ENCODE measurements at regions not wholly inside any gene's neighbourhood (a gene's known extent, or its start where the extent isn't known, plus 50 kb on each side); places are given as distances from the start of the nearest gene placed in this dataset.

DNA sequence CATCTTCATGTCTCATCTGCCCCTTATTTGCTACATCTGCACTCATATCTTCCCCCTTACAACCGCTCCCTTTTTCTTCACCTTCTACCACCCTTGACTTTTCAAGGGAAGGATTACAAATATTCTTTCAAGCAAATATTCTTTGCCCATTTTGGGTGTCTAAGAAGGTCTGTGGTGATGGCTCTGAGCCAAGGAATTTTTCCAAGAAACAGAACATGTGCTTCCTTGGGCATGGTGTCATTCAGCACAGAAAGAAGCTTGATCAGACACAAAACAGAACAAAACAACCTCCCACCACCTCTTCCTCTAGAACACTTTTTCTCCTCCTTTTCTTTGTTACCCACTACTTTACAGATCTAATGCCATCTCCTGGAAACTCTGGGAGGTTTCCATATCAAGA, 313.7 kb downstream of the SATB2 start:
- intact Hi-C loops (cut with DNase I), result no loop called here
- peak; percentile 55 for ATAC-seq
- no peak for DNase-seq (ENCODE audit: low spot score)

DNA sequence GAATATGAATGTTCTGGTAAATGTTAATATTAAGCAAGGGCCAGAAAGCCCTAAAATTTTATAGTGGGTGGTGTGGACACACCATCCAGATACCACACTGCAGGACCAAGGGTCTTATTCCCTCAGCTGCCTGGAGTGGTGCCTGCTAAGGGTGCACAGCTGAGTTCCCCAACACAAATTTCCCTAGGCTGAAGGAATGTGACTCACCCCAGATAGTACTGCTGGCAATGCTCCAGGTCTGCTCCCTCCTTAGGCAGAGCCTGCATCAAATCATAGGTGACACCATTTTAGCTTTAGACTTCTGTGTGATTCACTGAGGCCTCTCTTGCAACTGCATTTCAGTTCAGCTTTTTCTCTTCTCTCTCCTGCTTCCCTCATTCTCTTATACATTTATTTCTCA, 321.1 kb downstream of the SATB2 start:
- intact Hi-C loops (cut with DNase I), result no loop called here
- ATAC-seq (no peak), DNase-seq (ENCODE audit: low spot score) (no peak)

DNA sequence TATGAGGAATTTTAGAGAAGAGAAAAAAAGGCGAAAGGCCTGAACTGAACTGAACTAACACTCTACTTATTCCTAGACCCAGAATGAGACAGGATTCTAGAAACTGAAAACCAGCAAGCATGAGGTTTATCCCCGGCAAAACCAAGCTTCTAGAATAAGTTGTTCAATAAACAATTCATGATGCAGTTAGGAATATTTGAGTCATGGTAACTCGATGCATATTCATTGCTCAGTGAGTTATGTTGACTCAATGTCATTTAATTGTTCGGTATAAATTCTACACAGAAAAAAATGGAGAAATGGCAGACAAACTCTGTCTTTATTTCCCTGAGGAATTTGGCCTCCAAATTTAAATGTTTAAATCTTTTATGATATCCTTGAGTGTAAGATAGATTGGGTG, 321.5 kb downstream of the SATB2 start:
- ATAC-seq, result no peak
- DNase-seq (ENCODE audit: low spot score), result no peak
- intact Hi-C loops (cut with DNase I), result no loop called here

DNA sequence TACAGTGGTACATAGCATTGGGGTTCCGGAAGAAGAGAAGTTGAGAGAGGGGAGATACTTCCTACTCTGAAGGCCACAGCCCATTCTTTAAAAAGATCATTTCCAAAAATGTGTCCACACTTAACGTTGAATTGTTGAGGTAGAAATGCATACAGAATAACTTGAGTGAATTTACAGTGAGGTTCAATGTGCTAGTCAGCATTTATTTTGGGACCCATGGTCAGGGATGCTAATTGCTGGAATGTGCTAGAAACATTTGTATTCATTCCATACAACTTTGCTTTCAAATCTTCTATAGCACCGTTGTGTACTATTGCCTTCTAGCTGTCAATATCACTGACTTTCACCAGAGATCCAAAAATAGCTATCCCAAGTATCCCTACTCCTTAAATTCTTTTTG, 325.9 kb downstream of the SATB2 start:
- no peak for DNase-seq (ENCODE audit: low spot score)
- ATAC-seq, result no peak
- intact Hi-C loops (cut with DNase I), result no loop called here

DNA sequence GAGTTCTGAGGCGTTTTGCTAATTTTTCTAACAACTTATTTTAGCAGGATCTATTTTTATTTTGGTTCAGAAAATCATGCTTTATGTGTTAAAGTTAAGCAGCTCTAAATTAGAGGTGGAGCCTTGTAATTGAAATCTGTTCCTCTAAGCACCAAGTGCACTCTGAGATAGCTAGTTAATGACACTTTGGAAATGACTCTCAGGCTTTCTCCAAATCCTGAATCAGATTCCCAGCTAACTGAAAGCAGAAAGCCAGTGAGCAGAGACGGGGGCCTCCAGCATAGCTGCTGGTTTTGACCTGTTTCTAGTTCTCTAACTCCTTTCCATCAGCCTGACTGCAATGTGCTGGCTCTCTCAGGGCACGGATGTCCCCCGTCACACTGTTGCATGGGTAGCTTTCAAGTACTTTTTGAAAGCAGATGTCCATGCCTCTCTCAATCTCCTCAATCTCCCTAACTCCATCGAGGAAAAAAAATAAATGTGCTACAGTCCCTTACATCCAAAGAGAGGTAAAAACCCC, 326.5 kb downstream of the SATB2 start:
- DNase-seq (ENCODE audit: low spot score) (no peak), ATAC-seq (no peak)
- intact Hi-C loops (cut with DNase I), result no loop called here

DNA sequence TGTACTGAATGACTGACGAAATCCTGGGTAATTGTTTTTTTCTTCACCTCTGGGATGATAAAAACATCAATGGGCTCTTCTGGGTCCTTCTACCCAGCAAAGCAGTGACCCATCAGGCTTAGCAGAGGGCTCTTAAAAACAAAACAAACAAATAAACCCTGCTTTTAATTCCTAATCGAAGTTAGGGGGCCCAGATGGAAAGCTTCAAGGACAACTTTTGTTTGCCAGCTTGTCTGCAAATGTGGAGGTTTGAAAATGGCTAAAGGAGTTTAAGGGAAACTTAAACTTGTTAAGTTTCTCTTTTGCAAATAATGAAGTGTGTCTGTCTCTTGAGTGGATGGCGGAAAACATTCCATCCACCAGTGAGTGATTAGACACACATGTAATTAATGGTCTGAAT, 327.2 kb downstream of the SATB2 start:
- DNase-seq (ENCODE audit: low spot score) (no peak), ATAC-seq (no peak)
- intact Hi-C loops (cut with DNase I), result no loop called here

DNA sequence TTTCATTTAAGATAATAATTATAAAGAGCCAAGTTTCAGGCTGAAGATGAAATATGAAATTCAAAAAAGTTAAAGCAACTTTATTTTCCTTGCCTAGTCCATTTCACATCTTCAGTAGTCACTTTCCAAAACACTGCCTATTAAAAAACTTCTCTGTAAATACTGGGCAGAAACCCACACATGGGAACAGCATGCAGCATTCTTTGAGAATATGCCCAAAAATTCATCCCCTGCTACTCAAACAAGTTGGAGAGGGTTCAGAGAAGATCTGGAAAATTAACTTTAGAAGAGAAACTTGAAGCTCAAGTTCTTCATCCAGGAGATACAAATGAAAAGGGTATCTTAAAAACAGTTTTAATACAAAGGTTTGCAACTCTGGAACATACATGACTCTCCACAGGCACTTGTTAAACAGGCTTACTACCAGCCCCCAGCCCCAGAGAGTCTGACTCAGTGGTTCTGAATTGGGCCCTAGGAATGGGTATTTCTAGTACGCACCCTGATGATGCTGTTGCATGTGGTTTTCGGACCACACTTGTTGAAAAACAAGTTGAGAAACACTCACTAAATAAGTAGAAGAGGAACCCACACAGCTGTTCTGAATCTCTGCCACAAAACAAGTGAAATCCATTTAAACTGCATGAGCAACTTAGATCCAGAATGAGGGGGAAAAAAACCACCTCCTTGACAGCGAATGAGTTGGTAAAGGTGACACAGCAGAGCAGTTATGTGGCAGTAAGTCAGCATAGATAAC, 329.1 kb downstream of the SATB2 start:
- DNase-seq (ENCODE audit: low spot score) (no peak), ATAC-seq (no peak)
- intact Hi-C loops (cut with DNase I), result no loop called here

DNA sequence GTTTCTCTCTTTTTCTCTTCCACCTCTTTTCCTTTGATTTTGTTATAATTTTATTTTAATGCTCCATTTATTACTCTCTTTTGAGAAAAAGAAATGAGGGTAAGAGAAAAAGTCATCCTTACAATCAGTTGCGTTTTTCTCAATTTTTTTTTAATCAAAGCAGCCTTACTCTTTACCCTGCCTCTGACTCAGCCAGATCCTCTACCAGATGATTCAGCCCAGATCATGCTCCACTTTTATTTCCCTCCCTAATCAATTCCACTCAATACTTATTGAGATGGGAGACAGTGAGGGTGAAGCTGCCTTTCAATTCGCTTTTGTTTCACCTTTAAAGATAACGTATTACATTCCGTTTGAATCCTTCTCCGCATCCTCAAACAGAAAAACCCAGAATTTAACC, 337.9 kb downstream of the SATB2 start:
- DNase-seq (ENCODE audit: low spot score), result no peak
- intact Hi-C loops (cut with DNase I), result no loop called here
- ATAC-seq, result no peak

DNA sequence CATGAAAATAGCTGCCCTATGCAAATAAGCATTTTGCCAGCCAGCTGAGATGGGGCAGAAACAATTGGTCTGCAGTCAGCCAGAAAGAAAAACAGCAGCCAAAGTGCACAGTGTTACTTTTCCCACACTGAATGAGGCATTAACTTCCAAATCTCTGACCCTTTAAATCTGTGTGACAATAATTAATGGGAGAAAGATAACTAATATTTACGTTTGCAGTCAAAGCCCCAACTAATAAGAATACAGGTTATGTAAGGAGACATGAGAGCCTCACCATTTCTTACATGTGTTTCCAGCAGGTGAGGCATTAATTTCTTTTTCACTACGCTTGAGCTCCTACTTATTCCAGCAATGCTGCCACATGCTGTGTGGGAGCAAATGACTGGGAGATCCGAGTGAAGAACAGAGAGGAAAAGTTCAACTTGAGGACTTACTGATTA, 339.0 kb downstream of the SATB2 start:
- DNase-seq (ENCODE audit: low spot score) (no peak), ATAC-seq (no peak)
- intact Hi-C loops (cut with DNase I), result no loop called here

DNA sequence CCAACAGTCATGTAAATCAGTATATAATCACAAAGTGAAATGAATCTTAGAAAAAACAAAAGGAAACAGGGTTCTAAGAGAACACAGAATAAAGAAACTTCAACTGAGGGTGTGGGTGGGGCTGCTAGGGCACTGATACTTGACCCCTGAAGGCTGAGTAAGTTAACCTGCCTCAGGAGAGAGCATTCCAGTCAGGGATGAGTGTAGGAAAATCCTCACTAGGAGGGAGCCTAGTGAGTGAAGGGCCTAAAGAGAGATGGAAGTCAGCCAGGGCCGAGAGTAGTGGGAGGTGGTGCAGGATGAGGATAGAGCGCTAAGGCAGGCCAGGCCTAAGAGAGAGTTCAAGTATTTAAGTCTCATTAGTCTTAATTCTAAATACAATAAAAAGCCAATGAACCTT, 342.6 kb downstream of the SATB2 start:
- DNase-seq (ENCODE audit: low spot score), result no peak
- intact Hi-C loops (cut with DNase I), result no loop called here
- ATAC-seq, result no peak

DNA sequence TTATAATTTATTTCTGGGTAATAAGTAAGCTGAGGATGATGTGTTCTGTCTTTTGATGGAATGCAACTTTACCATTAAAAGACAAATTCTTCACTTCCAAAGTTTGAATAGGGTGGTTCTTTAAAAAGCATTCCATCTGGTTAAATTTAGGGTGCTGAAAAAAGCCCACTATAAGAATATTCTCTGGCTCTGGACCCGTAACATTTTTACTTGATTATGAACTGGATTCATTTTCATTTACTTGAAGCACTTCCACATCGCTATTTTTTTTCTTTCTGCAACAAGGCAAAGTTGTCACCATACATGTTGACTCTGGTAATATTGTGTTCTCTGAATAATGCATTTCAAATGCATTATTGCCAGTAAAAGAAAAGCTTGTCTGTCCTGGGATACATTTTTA, 344.6 kb downstream of the SATB2 start:
- ATAC-seq, result no peak
- no peak for DNase-seq (ENCODE audit: low spot score)
- intact Hi-C loops (cut with DNase I), result no loop called here

DNA sequence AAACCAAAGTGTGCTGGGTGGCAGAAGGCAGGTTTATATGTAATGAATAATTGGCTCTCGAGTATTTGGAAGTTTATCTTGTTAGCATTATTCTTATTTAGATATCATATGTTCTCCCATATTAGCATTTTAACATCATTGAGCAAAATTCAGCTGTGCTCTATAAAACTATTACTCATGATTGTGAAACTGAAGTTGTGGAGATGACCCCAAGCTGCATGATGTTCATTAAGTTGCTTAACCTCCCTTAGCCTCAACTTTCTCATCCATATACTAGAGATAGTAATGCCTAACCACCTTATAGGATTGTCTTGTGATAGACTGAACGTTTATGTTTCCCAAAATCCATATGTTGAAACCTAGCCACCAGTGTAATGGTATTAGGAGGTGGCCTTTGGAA, 346.3 kb downstream of the SATB2 start:
- intact Hi-C loops (cut with DNase I), result no loop called here
- no peak for ATAC-seq
- no peak for DNase-seq (ENCODE audit: low spot score)

DNA sequence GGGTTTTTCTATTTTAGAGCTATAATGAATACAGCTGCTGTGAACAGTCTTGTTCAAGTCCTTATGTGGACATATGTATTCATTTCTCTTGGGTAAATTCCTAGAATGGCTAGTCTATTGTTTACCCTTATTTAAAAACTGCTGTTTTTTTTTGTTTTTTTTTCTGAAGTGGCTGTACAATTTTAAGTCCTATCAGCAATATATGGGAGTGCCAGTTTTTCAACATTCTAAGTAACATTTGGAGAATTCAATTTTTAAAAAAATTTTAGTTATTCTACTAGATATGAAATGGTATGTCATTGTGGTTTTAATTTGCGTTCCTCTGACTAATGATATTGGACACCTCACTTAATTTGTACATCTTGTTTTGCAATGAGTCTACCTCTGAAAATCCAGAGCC, 349.7 kb downstream of the SATB2 start:
- intact Hi-C loops (cut with DNase I), result no loop called here
- DNase-seq (ENCODE audit: low spot score), result no peak
- ATAC-seq, result no peak

DNA sequence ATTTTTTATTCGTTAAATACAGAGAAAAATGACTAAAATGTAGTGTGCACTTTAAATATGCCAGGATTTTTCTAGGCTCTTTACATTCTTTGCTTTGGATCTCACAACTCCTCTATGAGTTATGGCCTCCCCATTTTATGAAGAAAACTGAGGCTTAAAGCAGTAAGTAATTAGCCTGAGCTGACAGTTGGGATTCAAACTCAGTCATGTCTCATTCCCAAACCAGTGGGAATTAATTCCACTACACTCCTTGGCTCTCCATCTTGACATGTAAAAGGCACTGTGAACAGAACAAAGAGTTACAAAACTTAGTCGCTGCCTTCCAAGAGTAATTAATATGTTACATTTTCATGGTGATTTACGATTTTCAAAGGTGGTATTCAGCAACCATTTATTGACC, 351.9 kb downstream of the SATB2 start:
- ATAC-seq (no peak), DNase-seq (ENCODE audit: low spot score) (no peak)
- intact Hi-C loops (cut with DNase I), result no loop called here

DNA sequence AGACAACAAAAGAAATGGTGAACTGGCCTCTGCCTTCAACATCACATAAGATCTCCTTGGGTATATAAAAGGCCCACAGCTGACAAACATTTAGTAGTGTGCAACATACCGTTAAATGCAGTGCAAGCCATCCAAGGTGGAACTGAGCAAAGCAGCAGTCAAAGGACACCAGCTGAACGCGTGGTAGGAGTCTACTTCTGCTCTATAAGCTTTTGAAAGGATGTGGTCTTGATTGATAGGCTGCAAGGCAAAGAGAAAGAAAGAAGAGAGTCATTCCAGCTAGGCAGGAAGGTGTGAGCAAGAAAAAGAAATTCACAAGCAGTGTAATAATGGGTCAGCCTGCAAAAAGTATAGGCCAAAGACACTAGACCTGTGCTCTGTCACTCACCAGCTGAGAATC, 356.3 kb downstream of the SATB2 start:
- DNase-seq (ENCODE audit: low spot score), result no peak
- intact Hi-C loops (cut with DNase I), result no loop called here
- no peak for ATAC-seq

DNA sequence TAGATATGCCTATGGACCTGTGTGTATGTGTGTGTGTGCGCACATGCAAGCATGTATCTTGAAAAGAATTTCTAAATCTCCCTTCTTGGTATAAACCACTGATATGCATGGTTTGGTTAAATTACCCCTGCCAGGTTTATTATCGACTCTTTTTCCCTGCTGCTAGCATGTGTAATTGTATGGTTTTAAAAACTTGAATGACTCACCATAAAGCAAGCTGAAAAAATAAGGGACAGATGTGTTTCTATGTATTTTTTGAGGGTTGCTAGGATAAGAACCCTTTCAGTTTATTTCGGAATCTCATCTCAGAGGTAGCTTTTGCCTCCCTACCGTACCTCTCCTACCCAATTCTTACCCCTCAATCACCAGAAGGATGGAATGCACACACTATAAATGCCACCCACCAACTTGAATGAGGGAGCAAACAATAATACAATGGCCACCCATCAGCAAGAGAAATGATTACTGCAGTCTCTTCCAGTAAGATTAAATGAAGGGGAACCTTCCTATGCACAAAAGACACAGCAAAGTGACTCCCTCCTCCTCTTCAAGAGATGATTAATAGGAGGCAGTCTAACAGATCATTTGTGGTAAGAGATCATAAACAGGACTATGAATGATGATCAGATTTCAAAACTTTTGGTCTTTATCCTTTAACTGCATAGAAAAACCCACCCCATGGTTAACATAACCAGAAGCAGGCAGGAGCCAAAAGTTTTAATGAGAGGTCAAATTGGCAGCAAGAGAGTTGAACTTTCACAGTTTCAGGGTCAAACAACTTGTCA, 357.2 kb downstream of the SATB2 start:
- intact Hi-C loops (cut with DNase I), result no loop called here
- DNase-seq (ENCODE audit: low spot score), result no peak
- ATAC-seq, result no peak

DNA sequence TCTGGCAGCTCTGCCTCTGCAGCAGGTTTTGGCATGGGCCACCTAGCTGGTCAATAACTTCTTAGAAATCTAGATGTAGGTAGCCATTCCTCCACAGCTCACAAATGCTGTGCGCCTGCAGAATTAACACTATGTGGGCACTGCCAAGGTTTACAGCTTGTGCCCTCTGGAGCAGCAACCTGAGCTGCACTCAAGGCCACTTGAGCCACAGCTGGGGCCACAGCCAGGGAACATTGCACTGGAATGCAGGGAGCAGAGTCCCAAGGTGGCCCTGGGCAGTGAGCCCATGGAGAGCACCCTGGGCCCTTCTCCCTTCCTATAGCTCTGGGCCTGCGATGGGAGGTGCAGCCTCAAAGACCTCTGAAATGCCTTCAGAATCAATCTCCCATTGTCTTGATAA, 365.3 kb downstream of the SATB2 start:
- ATAC-seq (no peak), DNase-seq (ENCODE audit: low spot score) (no peak)
- intact Hi-C loops (cut with DNase I), result no loop called here

DNA sequence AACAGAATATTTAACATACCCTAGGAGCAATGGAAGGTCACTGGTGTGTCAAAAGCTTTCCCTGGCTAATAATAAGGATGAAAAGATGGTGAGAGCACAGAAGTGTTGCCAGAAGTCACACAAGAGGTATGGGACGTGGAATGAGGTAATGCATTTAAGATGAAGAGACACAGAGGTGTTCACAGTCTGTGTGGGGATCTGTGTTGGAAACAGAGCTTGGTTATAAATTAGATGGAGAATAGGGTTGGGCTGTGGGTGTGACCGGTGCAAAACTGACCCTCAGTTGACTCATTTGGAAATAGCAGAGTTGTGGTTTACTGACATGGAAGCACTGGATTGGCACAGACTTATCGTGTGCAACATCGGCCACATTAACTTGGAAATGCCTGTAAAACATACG, 372.5 kb downstream of the SATB2 start:
- DNase-seq (ENCODE audit: low spot score) (no peak), ATAC-seq (no peak)
- intact Hi-C loops (cut with DNase I), result no loop called here

DNA sequence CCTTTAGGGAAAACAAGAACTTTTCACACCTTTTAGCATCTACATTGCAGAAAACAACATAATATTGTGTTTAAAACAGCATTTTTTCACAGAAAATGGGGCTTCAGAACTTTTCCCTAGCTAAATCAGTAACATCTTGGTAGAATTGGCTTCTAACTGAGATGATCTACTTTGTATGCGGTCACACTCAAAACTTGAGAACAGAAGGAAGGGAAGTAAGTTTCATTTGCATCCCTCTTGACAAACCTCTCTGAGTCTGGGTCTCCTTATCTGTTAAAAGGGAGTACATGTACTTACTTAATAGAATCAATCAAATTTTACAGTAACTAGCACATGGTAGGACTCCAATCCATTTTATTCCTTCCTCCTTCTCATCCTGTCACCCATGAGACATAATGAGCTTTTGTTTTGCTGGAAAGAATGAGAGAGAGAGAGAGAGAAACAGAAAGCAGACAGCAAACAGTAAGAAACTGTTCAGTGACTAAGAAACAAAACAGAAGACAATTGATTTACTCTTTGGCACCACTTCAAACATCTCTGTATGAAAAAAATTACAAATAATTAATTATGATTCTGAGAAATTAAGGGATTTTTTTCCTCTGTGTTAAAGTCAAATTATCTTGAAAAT, 387.3 kb downstream of the SATB2 start:
- DNase-seq (ENCODE audit: low spot score) (no peak), ATAC-seq (no peak)
- intact Hi-C loops (cut with DNase I), result no loop called here

DNA sequence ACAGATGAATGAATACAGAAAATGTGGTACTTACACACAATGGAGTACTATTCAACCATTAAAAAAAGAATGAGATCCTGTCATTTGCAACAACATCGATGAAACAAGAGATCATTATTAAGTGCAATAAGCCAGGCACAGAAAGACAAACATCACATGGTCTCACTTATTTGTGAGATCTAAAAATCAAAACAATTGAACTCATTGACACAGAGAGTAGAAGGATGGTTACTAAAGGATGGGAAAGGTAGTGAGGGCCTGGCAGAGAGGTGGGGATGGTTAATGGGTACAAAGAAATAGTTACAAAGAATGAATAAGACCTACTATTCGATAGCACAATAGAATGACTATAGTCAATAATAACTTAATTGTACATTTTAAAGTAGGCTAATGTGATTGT, 393.5 kb downstream of the SATB2 start:
- intact Hi-C loops (cut with DNase I), result loop anchor here (2.0 kb wide), 1 partner anchor 13 kb away; no protein-coding TSS in a partner anchor
- ATAC-seq, result no peak
- DNase-seq (ENCODE audit: low spot score), result no peak
